ENCODE measurements at regions not wholly inside any gene's neighbourhood (a gene's known extent, or its start where the extent isn't known, plus 50 kb on each side); places are given as distances from the start of the nearest gene placed in this dataset.
A peak's percentile ranks its signal among the peaks of the same experiment; 100 is the strongest.
"Not testable (repeated sequence)": the region's sequence is repeated elsewhere in the genome, so short reads cannot be mapped to it uniquely, and the experiment has no call there.

GRCh38 chr7:113301983-113302382 lies 183.6 kb upstream of the SMIM30 start:
- no peak for DNase-seq

- DNase-seq = no peak
Observed at GRCh38 chr7:113301141-113301540, 182.8 kb upstream of the SMIM30 start.

GRCh38 chr7:113299748-113300147 lies 181.4 kb upstream of the SMIM30 start:
- no peak for DNase-seq

- no peak for DNase-seq
Observed at GRCh38 chr7:113298501-113298900, 180.1 kb upstream of the SMIM30 start.

- no peak for DNase-seq
Observed at GRCh38 chr7:113294750-113295149, 176.4 kb upstream of the SMIM30 start.

GRCh38 chr7:113292105-113292504 lies 173.8 kb upstream of the SMIM30 start:
- DNase-seq = no peak

GRCh38 chr7:113291058-113291457 lies 172.7 kb upstream of the SMIM30 start:
- no peak for DNase-seq

- peak in 1 of 3 donors; percentile 22 for DNase-seq
Observed at GRCh38 chr7:113289140-113289740, 170.9 kb upstream of the SMIM30 start.

GRCh38 chr7:113285411-113285810 lies 167.1 kb upstream of the SMIM30 start:
- no peak for DNase-seq

GRCh38 chr7:113283861-113284260 lies 165.5 kb upstream of the SMIM30 start:
- DNase-seq = peak in 1 of 3 donors; percentile 7

GRCh38 chr7:113282875-113283274 lies 164.5 kb upstream of the SMIM30 start:
- no peak for DNase-seq

- DNase-seq = no peak
Observed at GRCh38 chr7:113281223-113281622, 162.9 kb upstream of the SMIM30 start.

- peak in 1 of 3 donors; percentile 1 for DNase-seq
Observed at GRCh38 chr7:113279256-113279655, 160.9 kb upstream of the SMIM30 start.

- DNase-seq = no peak
Observed at GRCh38 chr7:113270790-113271189, 152.4 kb upstream of the SMIM30 start.

- not testable (repeated sequence) for DNase-seq
Observed at GRCh38 chr7:113269592-113269991, 151.2 kb upstream of the SMIM30 start.

GRCh38 chr7:113268757-113269156 lies 150.4 kb upstream of the SMIM30 start:
- DNase-seq = no peak

GRCh38 chr7:113267885-113268284 lies 149.5 kb upstream of the SMIM30 start:
- no peak for DNase-seq

- no peak for DNase-seq
Observed at GRCh38 chr7:113267271-113267670, 148.9 kb upstream of the SMIM30 start.

GRCh38 chr7:113263749-113264148 lies 145.4 kb upstream of the SMIM30 start:
- DNase-seq = no peak

- not testable (repeated sequence) for DNase-seq
Observed at GRCh38 chr7:113263215-113263742, 144.9 kb upstream of the SMIM30 start.

- DNase-seq = no peak
Observed at GRCh38 chr7:113256883-113257531, 138.7 kb upstream of the SMIM30 start.

- no peak for DNase-seq
Observed at GRCh38 chr7:113247198-113247597, 128.8 kb upstream of the SMIM30 start.

- DNase-seq = no peak
Observed at GRCh38 chr7:113246738-113247137, 128.4 kb upstream of the SMIM30 start.

GRCh38 chr7:113232885-113233284 lies 114.5 kb upstream of the SMIM30 start:
- DNase-seq = no peak

All from muscle of back (tissue), 3 donors.